PC-9 (cell line): ENCODE measurements at regions not wholly inside any gene's neighbourhood (a gene's known extent, or its start where the extent isn't known, plus 50 kb on each side); places are given as distances from the start of the nearest gene placed in this dataset.

Experiments
- BruUV-seq: library from RNA; stranded (reverse); fragments of 400-500 nt; replicated peaks from 2 replicates; lab custom pipeline; 2021; lab: Mats Ljungman, UMichigan
- CTCF ChIA-PET: fragments of 300-600 bp; sonication (Branson Sonifier 250); formaldehyde crosslinking; loops from one replicate; lab custom pipeline; 2022; ENCODE audit warnings: antibody characterized with exemption; lab: Charles Lee
- POLR2A ChIA-PET: fragments of 300-600 bp; sonication (Branson Sonifier 250); formaldehyde crosslinking; loops from one replicate; lab custom pipeline; 2022; ENCODE audit warnings: antibody characterized with exemption; ENCODE audit not compliant: unreplicated experiment; lab: Charles Lee
- DNase-seq, 2 experiments: peaks; one replicate each; pipeline versions ENCODE4 v3.0.0 to v3.0.0-alpha.2; 2015 to 2022; ENCODE audit warnings: mixed read lengths in 1 of 2
- H2AFZ ChIP-seq: fragments of 200-600 bp; sonication (generic); 2 replicates; pipeline ENCODE4 v1.8.1; 2017; ENCODE audit warnings: antibody characterized with exemption
- H3F3A ChIP-seq: fragments of 200-600 bp; sonication (generic); 2 replicates; pipeline ENCODE4 v1.8.1; 2017; ENCODE audit warnings: antibody characterized with exemption, mild to moderate bottlenecking, low read depth; ENCODE audit not compliant: insufficient read depth
- H3K27ac ChIP-seq: fragments of 200-600 bp; sonication (generic); 2 replicates; pipeline ENCODE4 v1.6.1; 2016; ENCODE audit warnings: mixed run types
- H3K27me3 ChIP-seq: fragments of 200-600 bp; sonication (generic); 2 replicates; pipeline ENCODE4 v1.6.1; 2016; ENCODE audit warnings: low read depth, mixed run types; ENCODE audit not compliant: insufficient read depth
- H3K36me3 ChIP-seq: fragments of 200-600 bp; sonication (generic); 2 replicates; pipeline ENCODE4 v1.6.1; 2016; ENCODE audit warnings: low read depth, mixed run types
- H3K4me1 ChIP-seq: fragments of 200-600 bp; sonication (generic); replicated peaks from 2 replicates; pipeline ENCODE4 v1.6.1; 2016; ENCODE audit warnings: mixed run types; ENCODE audit not compliant: insufficient read depth
- H3K4me2 ChIP-seq: fragments of 200-600 bp; sonication (generic); 2 replicates; pipeline ENCODE4 v1.6.1; 2017; ENCODE audit warnings: mixed run types
- H3K4me3 ChIP-seq: fragments of 200-600 bp; sonication (generic); 2 replicates; pipeline ENCODE4 v1.6.1; 2016; ENCODE audit warnings: mixed run types
- H3K79me2 ChIP-seq: fragments of 200-600 bp; sonication (generic); 2 replicates; pipeline ENCODE4 v1.6.1; 2017; ENCODE audit warnings: low read depth, mixed run types
- H3K9me2 ChIP-seq: fragments of 200-600 bp; sonication (generic); 2 replicates; pipeline ENCODE4 v1.8.1; 2017; ENCODE audit warnings: mild to moderate bottlenecking; ENCODE audit not compliant: insufficient read depth
- H3K9me3 ChIP-seq: fragments of 200-600 bp; sonication (generic); 2 replicates; pipeline ENCODE4 v1.8.1; 2016; ENCODE audit warnings: low read depth; ENCODE audit not compliant: insufficient read depth
- H4K20me1 ChIP-seq: fragments of 200-600 bp; sonication (generic); 2 replicates; pipeline ENCODE4 v1.8.1; 2017; ENCODE audit not compliant: insufficient read depth
- EZH2 ChIP-seq: fragments of 200-600 bp; sonication (generic); IDR thresholded peaks from 2 replicates; pipeline ENCODE4 v1.8.0; 2017; ENCODE audit warnings: antibody characterized with exemption, low read depth
- intact Hi-C: fragments of 100-400 bp; cut with micrococcal nuclease; formaldehyde crosslinking; loops from one replicate; pipeline ENCODE4 v1.10.0; 2022; ENCODE audit not compliant: unreplicated experiment
- TF ChIP-seq, protein P1 (sequence below): fragments of 200-600 bp; sonication (generic); conservative IDR thresholded peaks from 2 replicates; pipeline ENCODE4 v1.6.1; 2017; ENCODE audit warnings: mixed run types, antibody characterized with exemption, mild to moderate bottlenecking, moderate library complexity

- H3K4me1 ChIP-seq = no peaks in the 10 kb centered on the region
- H3K4me2 ChIP-seq = no peak overlapping the region
- no peaks in the 10 kb centered on the region for H3K9me3 ChIP-seq
- CTCF ChIA-PET = no interaction called here
- H4K20me1 ChIP-seq = no peaks in the 10 kb centered on the region
- H3K9me2 ChIP-seq = no peaks in the 10 kb centered on the region
- no peak overlapping the region for H3K27ac ChIP-seq
- no peaks in the 10 kb centered on the region for H3K27me3 ChIP-seq
- no peak overlapping the region for H3K4me3 ChIP-seq
- no peaks in the 10 kb centered on the region for H3K79me2 ChIP-seq
- no TSS peak for BruUV-seq
- POLR2A ChIA-PET = no interaction called here
- no peaks in the 10 kb centered on the region for H3K36me3 ChIP-seq
- intact Hi-C loops = no loop called here
- TF ChIP-seq, protein P1, sequence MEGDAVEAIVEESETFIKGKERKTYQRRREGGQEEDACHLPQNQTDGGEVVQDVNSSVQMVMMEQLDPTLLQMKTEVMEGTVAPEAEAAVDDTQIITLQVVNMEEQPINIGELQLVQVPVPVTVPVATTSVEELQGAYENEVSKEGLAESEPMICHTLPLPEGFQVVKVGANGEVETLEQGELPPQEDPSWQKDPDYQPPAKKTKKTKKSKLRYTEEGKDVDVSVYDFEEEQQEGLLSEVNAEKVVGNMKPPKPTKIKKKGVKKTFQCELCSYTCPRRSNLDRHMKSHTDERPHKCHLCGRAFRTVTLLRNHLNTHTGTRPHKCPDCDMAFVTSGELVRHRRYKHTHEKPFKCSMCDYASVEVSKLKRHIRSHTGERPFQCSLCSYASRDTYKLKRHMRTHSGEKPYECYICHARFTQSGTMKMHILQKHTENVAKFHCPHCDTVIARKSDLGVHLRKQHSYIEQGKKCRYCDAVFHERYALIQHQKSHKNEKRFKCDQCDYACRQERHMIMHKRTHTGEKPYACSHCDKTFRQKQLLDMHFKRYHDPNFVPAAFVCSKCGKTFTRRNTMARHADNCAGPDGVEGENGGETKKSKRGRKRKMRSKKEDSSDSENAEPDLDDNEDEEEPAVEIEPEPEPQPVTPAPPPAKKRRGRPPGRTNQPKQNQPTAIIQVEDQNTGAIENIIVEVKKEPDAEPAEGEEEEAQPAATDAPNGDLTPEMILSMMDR = no peak
- no peak for TF ChIP-seq EZH2
- H3F3A ChIP-seq = no peaks in the 10 kb centered on the region
- no peak for DNase-seq
- H2AFZ ChIP-seq = no peak overlapping the region
Observed at GRCh38 chrY:15457682-15458081, 933.4 kb downstream of the NLGN4Y start.

DNA sequence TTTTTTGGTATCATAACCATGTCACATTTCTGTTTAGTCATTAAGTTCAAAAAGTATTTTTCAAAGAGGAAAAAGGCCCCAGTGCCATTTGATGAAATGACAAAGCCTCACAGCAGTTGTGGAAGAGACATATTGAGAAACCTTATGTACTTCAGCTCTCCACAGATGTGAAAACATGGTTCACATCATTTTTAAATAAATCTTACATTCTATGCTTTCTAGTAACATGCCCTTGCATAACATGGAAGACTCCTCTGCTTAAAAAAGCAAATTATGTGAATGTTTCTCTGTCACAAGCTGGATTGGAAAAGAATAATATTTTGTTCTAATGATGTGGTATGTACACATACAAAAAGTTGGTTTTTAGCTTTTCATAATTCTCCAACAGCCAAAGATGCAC is 934.1 kb downstream of the NLGN4Y start:
- no peak for TF ChIP-seq EZH2
- TF ChIP-seq, protein P1 = no peak
- Histone ChIP-seq H3K9me3 (no peaks in the 10 kb centered on the region), H3K36me3 (no peaks in the 10 kb centered on the region), H3K79me2 (no peaks in the 10 kb centered on the region), H3K9me2 (no peaks in the 10 kb centered on the region), H3K27ac (no peak overlapping the region), H3K4me3 (no peak overlapping the region), H4K20me1 (no peaks in the 10 kb centered on the region), H3K4me1 (no peaks in the 10 kb centered on the region), H3F3A (no peaks in the 10 kb centered on the region), H2AFZ (no peak overlapping the region), H3K27me3 (no peaks in the 10 kb centered on the region), H3K4me2 (no peak overlapping the region)
- DNase-seq = no peak
- POLR2A ChIA-PET = no interaction called here
- BruUV-seq = no TSS peak
- intact Hi-C loops = no loop called here
- CTCF ChIA-PET = no interaction called here

- Histone ChIP-seq H3K27me3 (no peaks in the 10 kb centered on the region), H3F3A (no peaks in the 10 kb centered on the region), H3K9me2 (no peaks in the 10 kb centered on the region), H3K4me2 (no peak overlapping the region), H3K79me2 (no peaks in the 10 kb centered on the region), H3K4me3 (no peak overlapping the region), H3K36me3 (no peaks in the 10 kb centered on the region), H2AFZ (no peak overlapping the region), H3K27ac (no peak overlapping the region), H4K20me1 (no peaks in the 10 kb centered on the region), H3K4me1 (no peaks in the 10 kb centered on the region), H3K9me3 (no peaks in the 10 kb centered on the region)
- CTCF ChIA-PET = no interaction called here
- no peak for TF ChIP-seq EZH2
- TF ChIP-seq, protein P1 = no peak
- no peak for DNase-seq
- POLR2A ChIA-PET = no interaction called here
- BruUV-seq = no TSS peak
- intact Hi-C loops = no loop called here
Observed at GRCh38 chrY:15465880-15466279, 941.6 kb downstream of the NLGN4Y start.
